Right ventricle myocardium inferior (tissue), 1 donor: ENCODE measurements at regions not wholly inside any gene's neighbourhood (a gene's known extent, or its start where the extent isn't known, plus 50 kb on each side); places are given as distances from the start of the nearest gene placed in this dataset.

ENCODE experiments used
- ATAC-seq: fragments of 200-7000 bp; cut with Tn5 transposase; one replicate; pipeline ENCODE4 v1.9.1; 2020; ENCODE audit warnings: mild to moderate bottlenecking, moderate library complexity
- DNase-seq: peaks from one replicate; pipeline ENCODE4 v3.0.0; 2021; ENCODE audit errors: missing footprints
- intact Hi-C: fragments of 100-400 bp; cut with DNase I; formaldehyde crosslinking; loops from one replicate; pipeline ENCODE4 v1.11.0; 2022
- donor health status: DM: no; HTN: yes; CAD: no; lungs with severe emphysema.

DNA sequence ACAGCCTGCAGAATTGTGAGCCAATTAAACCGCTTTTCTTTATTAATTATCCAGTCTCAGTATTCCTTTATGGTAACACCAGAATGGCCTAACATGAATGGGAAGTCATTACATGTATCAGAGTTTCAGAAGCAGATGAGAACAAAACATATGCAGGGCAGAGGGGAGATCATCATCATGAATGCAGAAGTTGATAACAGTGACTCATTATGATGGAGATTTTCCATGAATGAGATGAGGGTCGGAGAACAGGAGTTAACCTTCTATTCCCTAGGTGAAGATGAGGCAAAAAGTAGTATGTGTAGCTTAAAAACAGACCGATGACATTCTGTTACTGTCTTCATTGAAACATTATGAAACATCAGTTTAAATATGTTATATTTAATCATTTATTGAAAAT lies 59.5 kb upstream of the PPM1B start:
- intact Hi-C loops = no loop called here
- no peak for ATAC-seq
- DNase-seq = no peak

- intact Hi-C loops = no loop called here
- ATAC-seq (no peak), DNase-seq (no peak)
These were observed 58.2 kb upstream of the PPM1B start for GRCh38 chr2:44110444-44110843.

GRCh38 chr2:44112096-44112495 lies 56.6 kb upstream of the PPM1B start:
- no peak for ATAC-seq
- DNase-seq = no peak
- intact Hi-C loops = no loop called here

GRCh38 chr2:44116319-44116718 lies 52.4 kb upstream of the PPM1B start:
- DNase-seq (no peak), ATAC-seq (no peak)
- intact Hi-C loops = no loop called here

DNA sequence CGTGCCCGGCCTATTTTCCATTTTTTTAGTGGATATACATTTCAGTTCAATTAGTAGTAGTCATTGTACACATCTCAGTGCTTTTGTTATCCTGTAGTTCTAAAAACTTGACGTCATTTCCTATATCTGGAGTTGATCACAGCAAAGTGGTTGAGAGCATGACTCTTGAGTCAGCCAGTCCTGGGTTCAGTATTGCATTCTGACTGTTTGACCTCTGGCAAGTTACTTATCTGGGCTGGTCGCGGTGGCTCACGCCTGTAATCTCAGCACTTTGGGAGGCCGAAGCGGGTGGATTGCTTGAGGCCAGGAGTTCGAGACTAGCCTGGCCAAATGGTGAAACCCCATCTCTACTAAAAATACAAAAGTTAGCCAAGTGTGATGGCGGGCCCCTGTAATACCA lies 50.4 kb upstream of the PPM1B start:
- intact Hi-C loops = no loop called here
- DNase-seq = no peak
- no peak for ATAC-seq
